ENCODE measurements at regions not wholly inside any gene's neighbourhood (a gene's known extent, or its start where the extent isn't known, plus 50 kb on each side); places are given as distances from the start of the nearest gene placed in this dataset.
"Not testable (repeated sequence)": the region's sequence is repeated elsewhere in the genome, so short reads cannot be mapped to it uniquely, and the experiment has no call there.

DNA sequence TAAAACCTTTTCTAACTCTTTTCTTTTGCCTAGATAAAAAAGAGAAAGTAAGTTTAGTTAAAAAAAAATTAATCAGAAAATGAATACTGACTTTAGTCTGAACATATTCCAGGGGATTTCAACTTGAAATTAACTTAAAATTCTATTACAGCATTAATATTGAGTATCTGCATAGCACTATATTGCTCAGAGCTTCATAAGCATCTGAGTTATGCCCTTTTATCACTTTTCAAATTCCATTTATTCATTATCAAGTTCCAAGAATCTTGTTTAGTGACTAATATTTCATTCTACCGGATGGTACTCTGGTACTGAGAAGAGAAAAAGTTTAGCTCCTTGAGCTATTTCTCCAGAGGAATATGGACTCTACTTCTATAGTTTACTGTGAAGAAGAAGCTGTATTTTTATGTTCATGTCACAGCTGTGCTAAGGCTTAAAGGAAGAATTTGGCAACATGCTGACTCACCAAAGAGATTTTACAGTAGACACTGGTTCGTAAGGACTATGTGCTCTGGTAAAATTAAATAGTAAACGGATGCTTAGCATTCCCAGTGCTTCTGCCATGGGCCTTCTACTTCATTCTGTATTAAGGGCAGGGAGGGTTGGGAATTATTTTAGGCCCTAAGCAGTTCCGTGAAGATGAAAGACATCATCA is 285.2 kb upstream of the SEMA6A start:
- no TSS peak for BruUV-seq (replicated peaks)
- Histone ChIP-seq H3K27ac (no peak overlapping the region), H3K27me3 (ENCODE audit: insufficient read depth, low read depth) (0 out of 2 replicates have a peak, but pooled peaks cover 6% of the 10 kb centered on the region), H3K9me2 (ENCODE audit: insufficient read depth) (no peaks in the 10 kb centered on the region), H3F3A (ENCODE audit: insufficient read depth, low read depth) (no peaks in the 10 kb centered on the region), H3K79me2 (ENCODE audit: low read depth) (no peaks in the 10 kb centered on the region), H2AFZ (no peak overlapping the region), H3K4me1 (replicated peaks; ENCODE audit: insufficient read depth) (no peaks in the 10 kb centered on the region), H3K9me3 (ENCODE audit: insufficient read depth, low read depth) (no peaks in the 10 kb centered on the region), H3K36me3 (ENCODE audit: low read depth) (no peaks in the 10 kb centered on the region), H3K4me2 (no peak overlapping the region), H4K20me1 (ENCODE audit: insufficient read depth) (no peaks in the 10 kb centered on the region), H3K4me3 (no peak overlapping the region)
- ChIA-PET POLR2A (ENCODE audit: unreplicated experiment) (no interaction called here), CTCF (no interaction called here)
- TF ChIP-seq EZH2 (IDR thresholded peaks at IDR 0.05; ENCODE audit: low read depth): no peak
- TF ChIP-seq, protein P1, sequence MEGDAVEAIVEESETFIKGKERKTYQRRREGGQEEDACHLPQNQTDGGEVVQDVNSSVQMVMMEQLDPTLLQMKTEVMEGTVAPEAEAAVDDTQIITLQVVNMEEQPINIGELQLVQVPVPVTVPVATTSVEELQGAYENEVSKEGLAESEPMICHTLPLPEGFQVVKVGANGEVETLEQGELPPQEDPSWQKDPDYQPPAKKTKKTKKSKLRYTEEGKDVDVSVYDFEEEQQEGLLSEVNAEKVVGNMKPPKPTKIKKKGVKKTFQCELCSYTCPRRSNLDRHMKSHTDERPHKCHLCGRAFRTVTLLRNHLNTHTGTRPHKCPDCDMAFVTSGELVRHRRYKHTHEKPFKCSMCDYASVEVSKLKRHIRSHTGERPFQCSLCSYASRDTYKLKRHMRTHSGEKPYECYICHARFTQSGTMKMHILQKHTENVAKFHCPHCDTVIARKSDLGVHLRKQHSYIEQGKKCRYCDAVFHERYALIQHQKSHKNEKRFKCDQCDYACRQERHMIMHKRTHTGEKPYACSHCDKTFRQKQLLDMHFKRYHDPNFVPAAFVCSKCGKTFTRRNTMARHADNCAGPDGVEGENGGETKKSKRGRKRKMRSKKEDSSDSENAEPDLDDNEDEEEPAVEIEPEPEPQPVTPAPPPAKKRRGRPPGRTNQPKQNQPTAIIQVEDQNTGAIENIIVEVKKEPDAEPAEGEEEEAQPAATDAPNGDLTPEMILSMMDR (conservative IDR thresholded peaks at IDR 0.05): no peak
- intact Hi-C loops (cut with micrococcal nuclease; ENCODE audit: unreplicated experiment): no loop called here
- DNase-seq: no peak

DNA sequence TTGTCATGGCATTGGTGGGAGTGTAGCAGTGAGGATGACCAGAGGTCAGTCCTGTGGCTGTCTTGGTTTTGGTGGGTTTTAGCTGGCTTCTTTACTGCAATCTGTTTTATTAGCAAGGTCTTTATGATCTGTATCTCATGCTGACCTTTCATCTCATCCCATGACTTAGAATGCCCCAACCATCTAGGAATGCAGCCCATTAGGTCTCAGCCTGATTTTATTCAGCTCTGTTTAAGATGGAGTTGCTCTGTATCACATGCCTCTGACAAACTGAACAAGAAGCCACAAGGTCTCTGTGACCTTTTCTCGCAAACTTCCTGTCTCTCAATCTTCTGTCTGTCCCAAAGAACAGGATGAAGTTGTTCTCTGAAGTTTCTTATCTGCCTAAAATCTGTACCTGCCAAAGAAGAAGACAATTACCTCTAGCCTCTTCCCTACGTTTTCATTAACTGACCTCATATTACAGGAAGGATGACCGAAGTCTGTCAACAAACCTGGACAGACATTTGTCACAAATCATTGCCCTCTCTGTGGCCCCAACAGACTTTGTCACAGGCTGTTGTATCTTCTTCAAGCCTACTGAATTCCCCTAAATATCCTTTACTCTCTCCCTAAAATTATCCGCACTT is 284.2 kb upstream of the SEMA6A start:
- H3K4me3 ChIP-seq: no peak overlapping the region
- TF ChIP-seq, protein P1 (conservative IDR thresholded peaks at IDR 0.05): no peak
- TF ChIP-seq EZH2 (IDR thresholded peaks at IDR 0.05; ENCODE audit: low read depth): no peak
- H3K27ac ChIP-seq: no peak overlapping the region
- ChIA-PET CTCF (no interaction called here), POLR2A (ENCODE audit: unreplicated experiment) (no interaction called here)
- no peaks in the 10 kb centered on the region for H3K36me3 ChIP-seq (ENCODE audit: low read depth)
- no peaks in the 10 kb centered on the region for H3F3A ChIP-seq (ENCODE audit: insufficient read depth, low read depth)
- H3K9me2 ChIP-seq (ENCODE audit: insufficient read depth): no peaks in the 10 kb centered on the region
- no peaks in the 10 kb centered on the region for H3K4me1 ChIP-seq (replicated peaks; ENCODE audit: insufficient read depth)
- no TSS peak for BruUV-seq (replicated peaks)
- no peaks in the 10 kb centered on the region for H4K20me1 ChIP-seq (ENCODE audit: insufficient read depth)
- H3K4me2 ChIP-seq: no peak overlapping the region
- H2AFZ ChIP-seq: no peak overlapping the region
- intact Hi-C loops (cut with micrococcal nuclease; ENCODE audit: unreplicated experiment): no loop called here
- no peaks in the 10 kb centered on the region for H3K79me2 ChIP-seq (ENCODE audit: low read depth)
- H3K9me3 ChIP-seq (ENCODE audit: insufficient read depth, low read depth): no peaks in the 10 kb centered on the region
- 0 out of 2 replicates have a peak, but pooled peaks cover 6% of the 10 kb centered on the region for H3K27me3 ChIP-seq (ENCODE audit: insufficient read depth, low read depth)
- DNase-seq: no peak

DNA sequence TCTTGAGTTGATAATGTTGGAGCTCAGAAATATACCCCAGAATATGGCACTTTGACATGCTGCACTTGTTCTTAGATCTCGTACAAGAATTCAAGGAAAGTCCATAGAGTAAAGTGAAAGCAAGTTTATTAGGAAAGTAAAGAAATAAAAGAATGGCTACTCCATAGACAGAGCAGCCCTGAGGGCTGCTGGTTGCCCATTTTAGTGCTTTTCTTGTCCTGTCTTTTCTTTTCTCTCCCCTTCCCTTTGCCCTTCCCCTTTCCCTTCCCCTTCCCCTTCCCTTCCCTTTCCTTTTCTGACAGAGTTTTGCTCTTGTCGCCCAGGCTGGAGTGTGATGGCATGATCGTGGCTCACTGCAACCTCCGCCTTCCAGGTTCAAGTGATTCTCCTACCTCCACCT is 283.4 kb upstream of the SEMA6A start:
- H3K36me3 ChIP-seq (ENCODE audit: low read depth); H3K4me3 ChIP-seq; H3K27me3 ChIP-seq (ENCODE audit: insufficient read depth, low read depth); BruUV-seq (replicated peaks); H3K4me2 ChIP-seq; H4K20me1 ChIP-seq (ENCODE audit: insufficient read depth); H2AFZ ChIP-seq; H3K27ac ChIP-seq; CTCF ChIA-PET; POLR2A ChIA-PET (ENCODE audit: unreplicated experiment); intact Hi-C loops (cut with micrococcal nuclease; ENCODE audit: unreplicated experiment); DNase-seq; H3K79me2 ChIP-seq (ENCODE audit: low read depth); H3K9me3 ChIP-seq (ENCODE audit: insufficient read depth, low read depth); H3K9me2 ChIP-seq (ENCODE audit: insufficient read depth); H3K4me1 ChIP-seq (replicated peaks; ENCODE audit: insufficient read depth); H3F3A ChIP-seq (ENCODE audit: insufficient read depth, low read depth): not testable (repeated sequence)

DNA sequence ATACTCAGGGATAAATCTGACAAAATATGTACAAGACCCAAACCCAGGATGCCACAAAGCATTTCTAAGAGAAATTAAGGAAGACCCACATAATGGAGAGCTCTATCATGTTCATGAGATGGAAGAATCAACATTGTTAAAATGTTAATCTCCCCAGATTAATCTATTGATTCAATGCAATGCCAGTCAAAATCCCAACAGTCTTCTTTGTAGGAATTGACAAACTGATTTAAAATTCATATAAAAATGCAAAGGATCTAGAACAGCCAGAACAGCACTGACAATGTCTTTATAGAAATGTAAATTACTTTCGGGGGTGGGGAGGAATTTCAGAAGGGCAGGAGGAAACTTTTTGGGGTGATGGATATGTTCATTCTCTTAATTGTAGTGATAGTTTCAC is 281.6 kb upstream of the SEMA6A start:
- H3K9me3 ChIP-seq (ENCODE audit: insufficient read depth, low read depth): no peaks in the 10 kb centered on the region
- no peaks in the 10 kb centered on the region for H3K4me1 ChIP-seq (replicated peaks; ENCODE audit: insufficient read depth)
- no peak for TF ChIP-seq EZH2 (IDR thresholded peaks at IDR 0.05; ENCODE audit: low read depth)
- TF ChIP-seq, protein P1 (conservative IDR thresholded peaks at IDR 0.05): no peak
- H3K4me3 ChIP-seq: no peak overlapping the region
- DNase-seq: no peak
- intact Hi-C loops (cut with micrococcal nuclease; ENCODE audit: unreplicated experiment): no loop called here
- H3K27ac ChIP-seq: no peak overlapping the region
- H3K79me2 ChIP-seq (ENCODE audit: low read depth): no peaks in the 10 kb centered on the region
- H3K36me3 ChIP-seq (ENCODE audit: low read depth): no peaks in the 10 kb centered on the region
- H3K4me2 ChIP-seq: no peak overlapping the region
- no peaks in the 10 kb centered on the region for H3F3A ChIP-seq (ENCODE audit: insufficient read depth, low read depth)
- 0 out of 2 replicates have a peak, but pooled peaks cover 6% of the 10 kb centered on the region for H3K27me3 ChIP-seq (ENCODE audit: insufficient read depth, low read depth)
- ChIA-PET POLR2A (ENCODE audit: unreplicated experiment) (no interaction called here), CTCF (no interaction called here)
- no TSS peak for BruUV-seq (replicated peaks)
- H4K20me1 ChIP-seq (ENCODE audit: insufficient read depth): no peaks in the 10 kb centered on the region
- H3K9me2 ChIP-seq (ENCODE audit: insufficient read depth): no peaks in the 10 kb centered on the region
- H2AFZ ChIP-seq: no peak overlapping the region
